ENCODE measurements at regions not wholly inside any gene's neighbourhood (a gene's known extent, or its start where the extent isn't known, plus 50 kb on each side); places are given as distances from the start of the nearest gene placed in this dataset.
"Not testable (repeated sequence)": the region's sequence is repeated elsewhere in the genome, so short reads cannot be mapped to it uniquely, and the experiment has no call there.

DNA sequence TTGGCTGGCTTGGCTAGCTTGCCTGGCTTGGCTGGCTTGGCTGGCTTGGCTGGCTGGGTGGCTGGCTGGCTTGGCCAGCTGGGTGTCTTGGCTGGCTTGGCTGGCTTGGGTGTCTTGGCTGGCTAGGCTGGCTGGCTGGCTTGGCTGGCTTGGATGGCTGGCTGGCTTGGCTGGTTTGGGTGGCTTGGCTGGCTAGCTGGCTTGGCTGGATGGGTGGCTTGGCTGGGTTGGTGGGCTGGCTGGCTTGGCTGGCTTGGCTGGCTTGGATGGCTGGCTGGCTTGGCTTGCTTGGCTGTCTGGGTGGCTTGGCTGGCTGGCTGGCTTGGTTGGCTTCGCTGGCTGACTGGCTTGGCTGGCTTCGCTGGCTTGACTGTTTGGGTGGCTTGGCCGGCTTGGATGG is 440.3 kb downstream of the GOLGA6L6 start:
- H3K18ac ChIP-seq (ENCODE audit: low read depth, low read length); H3K4ac ChIP-seq (ENCODE audit: low read depth, low read length); H3K27ac ChIP-seq (ENCODE audit: insufficient read depth, low read length); H3K9me1 ChIP-seq (ENCODE audit: insufficient read depth, low read length); H4K8ac ChIP-seq (ENCODE audit: low read depth in 2 of 2, low read length in 2 of 2); H4K20me1 ChIP-seq (ENCODE audit: insufficient read depth, low read length); intact Hi-C loops (cut with micrococcal nuclease); H3K9ac ChIP-seq (ENCODE audit: low read depth, low read length); H3K4me2 ChIP-seq (ENCODE audit: low read depth, low read length); H2AK9ac ChIP-seq (replicated peaks; ENCODE audit: low read depth, low read length, poor library complexity); H2BK15ac ChIP-seq (ENCODE audit: low read depth, low read length); CTCF ChIA-PET; BruUV-seq (replicated peaks); H4K91ac ChIP-seq (ENCODE audit: insufficient read depth, low read depth, low read length); POLR2A ChIA-PET (ENCODE audit: unreplicated experiment); H2AFZ ChIP-seq (replicated peaks; ENCODE audit: low read length, poor library complexity); H3K4me3 ChIP-seq (ENCODE audit: insufficient read depth, low read depth, low read length); H4K5ac ChIP-seq (ENCODE audit: low read depth, low read length); H3K36me3 ChIP-seq (ENCODE audit: control insufficient read depth, insufficient read depth, low read length); H3K79me1 ChIP-seq (ENCODE audit: low read depth in 1 of 2, low read length in 2 of 2); H2BK20ac ChIP-seq (ENCODE audit: low read depth, low read length); DNase-seq; H3K4me1 ChIP-seq (ENCODE audit: control insufficient read depth, insufficient read depth, low read length); H3K14ac ChIP-seq (replicated peaks; ENCODE audit: low read depth, low read length); ATAC-seq (ENCODE audit: low read depth); H2AK5ac ChIP-seq (ENCODE audit: low read depth, low read length); in situ Hi-C loops (cut with MboI; ENCODE audit: low sequenced_read_pairs); H3K56ac ChIP-seq (ENCODE audit: extremely low read depth, insufficient read depth, low read length); H2BK5ac ChIP-seq (ENCODE audit: low read depth, low read length, poor library complexity, severe bottlenecking); H3K23ac ChIP-seq (ENCODE audit: low read depth, low read length); dilution Hi-C loops (cut with HindIII; ENCODE audit: low sequenced_read_pairs, unreplicated experiment); H3K9me3 ChIP-seq (ENCODE audit: control insufficient read depth, insufficient read depth, low read length); H3K27me3 ChIP-seq (ENCODE audit: control insufficient read depth, insufficient read depth, low read length); H2BK120ac ChIP-seq (ENCODE audit: low read depth, low read length): not testable (repeated sequence)
- no CpG with 5 or more reads among the region's 3 CpGs for WGBS, 2 experiments (ENCODE audit: extremely low coverage in 2 of 2, insufficient read length in 1 of 2)

DNA sequence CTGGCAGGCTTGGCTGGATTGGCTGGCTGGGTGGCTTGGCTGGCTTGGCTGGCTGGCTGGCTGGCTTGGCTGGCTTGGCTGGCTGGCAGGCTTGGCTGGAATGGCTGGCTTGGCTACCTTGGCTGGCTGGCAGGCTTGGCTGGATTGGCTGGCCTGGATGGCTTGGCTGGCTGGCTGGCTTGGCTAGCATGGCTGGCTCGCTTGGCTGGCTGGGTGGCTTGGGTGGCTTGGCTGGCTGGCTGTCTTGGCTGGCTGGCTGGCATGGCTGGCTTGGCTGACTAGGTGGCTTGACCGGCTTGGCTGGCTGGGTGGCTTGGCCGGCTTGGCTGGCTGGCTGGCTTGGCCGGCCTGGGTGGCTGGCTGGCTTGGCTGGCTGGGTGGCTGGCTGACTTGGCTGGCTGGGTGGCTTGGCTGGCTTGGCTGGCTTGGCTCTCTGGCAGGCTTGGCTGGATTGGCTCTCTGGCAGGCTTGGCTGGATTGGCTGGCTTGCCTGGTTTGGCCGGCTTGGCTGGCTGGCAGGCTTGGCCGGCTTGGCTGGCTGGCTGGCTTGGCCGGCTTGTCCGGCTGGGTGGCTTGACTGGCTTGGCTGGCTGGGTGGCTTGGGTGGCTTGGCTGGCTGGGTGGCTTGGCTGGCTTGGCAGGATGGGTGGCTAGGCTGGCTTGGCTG is 440.9 kb downstream of the GOLGA6L6 start:
- H3K9ac ChIP-seq (ENCODE audit: low read depth, low read length); H3K36me3 ChIP-seq (ENCODE audit: control insufficient read depth, insufficient read depth, low read length); H3K9me1 ChIP-seq (ENCODE audit: insufficient read depth, low read length); H3K4me3 ChIP-seq (ENCODE audit: insufficient read depth, low read depth, low read length); H2AK9ac ChIP-seq (replicated peaks; ENCODE audit: low read depth, low read length, poor library complexity); H2BK15ac ChIP-seq (ENCODE audit: low read depth, low read length); H2AFZ ChIP-seq (replicated peaks; ENCODE audit: low read length, poor library complexity); H3K56ac ChIP-seq (ENCODE audit: extremely low read depth, insufficient read depth, low read length); H3K18ac ChIP-seq (ENCODE audit: low read depth, low read length); H3K4me1 ChIP-seq (ENCODE audit: control insufficient read depth, insufficient read depth, low read length); POLR2A ChIA-PET (ENCODE audit: unreplicated experiment); H3K79me1 ChIP-seq (ENCODE audit: low read depth in 1 of 2, low read length in 2 of 2); H3K4ac ChIP-seq (ENCODE audit: low read depth, low read length); H3K14ac ChIP-seq (replicated peaks; ENCODE audit: low read depth, low read length); H2AK5ac ChIP-seq (ENCODE audit: low read depth, low read length); H4K5ac ChIP-seq (ENCODE audit: low read depth, low read length); H3K23ac ChIP-seq (ENCODE audit: low read depth, low read length); DNase-seq; H4K8ac ChIP-seq (ENCODE audit: low read depth in 2 of 2, low read length in 2 of 2); H4K91ac ChIP-seq (ENCODE audit: insufficient read depth, low read depth, low read length); H2BK20ac ChIP-seq (ENCODE audit: low read depth, low read length); H2BK120ac ChIP-seq (ENCODE audit: low read depth, low read length); H3K9me3 ChIP-seq (ENCODE audit: control insufficient read depth, insufficient read depth, low read length); BruUV-seq (replicated peaks); H4K20me1 ChIP-seq (ENCODE audit: insufficient read depth, low read length); intact Hi-C loops (cut with micrococcal nuclease); H3K27ac ChIP-seq (ENCODE audit: insufficient read depth, low read length); H3K27me3 ChIP-seq (ENCODE audit: control insufficient read depth, insufficient read depth, low read length); CTCF ChIA-PET; H2BK5ac ChIP-seq (ENCODE audit: low read depth, low read length, poor library complexity, severe bottlenecking); H3K4me2 ChIP-seq (ENCODE audit: low read depth, low read length); ATAC-seq (ENCODE audit: low read depth); dilution Hi-C loops (cut with HindIII; ENCODE audit: low sequenced_read_pairs, unreplicated experiment); in situ Hi-C loops (cut with MboI; ENCODE audit: low sequenced_read_pairs): not testable (repeated sequence)
- WGBS, 2 experiments (ENCODE audit: extremely low coverage in 2 of 2, insufficient read length in 1 of 2) = no CpG with 5 or more reads among the region's 8 CpGs
